ENCODE measurements at regions not wholly inside any gene's neighbourhood (a gene's known extent, or its start where the extent isn't known, plus 50 kb on each side); places are given as distances from the start of the nearest gene placed in this dataset.

- H3K4me3 ChIP-seq (ENCODE audit: low read length), result no peak overlapping the region
- TF ChIP-seq CTCF (conservative IDR thresholded peaks at IDR 0.05; ENCODE audit: low read length), result no peak
- DNase-seq (ENCODE audit: low read depth), result no peak
Observed at GRCh38 chr6:23650676-23651075, 475.3 kb upstream of the NRSN1 start.

- no peak for DNase-seq (ENCODE audit: low read depth)
- H3K4me3 ChIP-seq (ENCODE audit: low read length), result no peak overlapping the region
- TF ChIP-seq CTCF (conservative IDR thresholded peaks at IDR 0.05; ENCODE audit: low read length), result no peak
Observed at GRCh38 chr6:23654745-23655144, 471.3 kb upstream of the NRSN1 start.

GRCh38 chr6:23655525-23655924, 470.5 kb upstream of the NRSN1 start:
- DNase-seq (ENCODE audit: low read depth), result no peak
- no peak for TF ChIP-seq CTCF (conservative IDR thresholded peaks at IDR 0.05; ENCODE audit: low read length)

GRCh38 chr6:23656255-23657194, 469.5 kb upstream of the NRSN1 start:
- no peak overlapping the region for H3K4me3 ChIP-seq (ENCODE audit: low read length)
- TF ChIP-seq CTCF (conservative IDR thresholded peaks at IDR 0.05; ENCODE audit: low read length), result no peak
- DNase-seq (ENCODE audit: low read depth), result no peak

More at GRCh38 chr6:23655525-23655924, 470.5 kb upstream of the NRSN1 start:
- no peak overlapping the region for H3K4me3 ChIP-seq (ENCODE audit: low read length)

- peak; percentile 27 for TF ChIP-seq CTCF (conservative IDR thresholded peaks at IDR 0.05; ENCODE audit: low read length)
- no peak for DNase-seq (ENCODE audit: low read depth)
- H3K4me3 ChIP-seq (ENCODE audit: low read length), result no peak overlapping the region
Observed at GRCh38 chr6:23659125-23659524, 466.9 kb upstream of the NRSN1 start.

- DNase-seq (ENCODE audit: low read depth), result no peak
- no peak for TF ChIP-seq CTCF (conservative IDR thresholded peaks at IDR 0.05; ENCODE audit: low read length)
- no peak overlapping the region for H3K4me3 ChIP-seq (ENCODE audit: low read length)
Observed at GRCh38 chr6:23661549-23661948, 464.5 kb upstream of the NRSN1 start.

- no peak for TF ChIP-seq CTCF (conservative IDR thresholded peaks at IDR 0.05; ENCODE audit: low read length)
- DNase-seq (ENCODE audit: low read depth), result no peak
- H3K4me3 ChIP-seq (ENCODE audit: low read length), result no peak overlapping the region
Observed at GRCh38 chr6:23663096-23663495, 462.9 kb upstream of the NRSN1 start.
